Fibroblast of lung (primary cell): ENCODE measurements at regions not wholly inside any gene's neighbourhood (a gene's known extent, or its start where the extent isn't known, plus 50 kb on each side); places are given as distances from the start of the nearest gene placed in this dataset.

Source experiments
- DNase-seq, 2 donors: peaks; one replicate each; pipeline versions ENCODE4 v3.0.0 to v3.0.0-alpha.2; 2010; ENCODE audit warnings: low read depth in 2 of 2
- H2AFZ ChIP-seq: 2 replicates; pipeline ENCODE4 v1.5.1; 2012; ENCODE audit warnings: low read length, control low read depth, inconsistent platforms
- H3K27ac ChIP-seq: 2 replicates; pipeline ENCODE4 v1.5.1; 2011; ENCODE audit warnings: low read length, control low read depth; ENCODE audit not compliant: insufficient read depth
- H3K27me3 ChIP-seq: 2 replicates; pipeline ENCODE4 v1.5.1; 2011; ENCODE audit warnings: mild to moderate bottlenecking, low read length; ENCODE audit not compliant: control insufficient read depth, insufficient read depth
- H3K36me3 ChIP-seq: 2 replicates; pipeline ENCODE4 v1.5.1; 2011; ENCODE audit warnings: low read length; ENCODE audit not compliant: control insufficient read depth, insufficient read depth
- H3K4me1 ChIP-seq: 2 replicates; pipeline ENCODE4 v1.5.1; 2011; ENCODE audit warnings: low read length; ENCODE audit not compliant: control insufficient read depth, insufficient read depth; ENCODE audit errors: extremely low read depth
- H3K4me2 ChIP-seq: 2 replicates; pipeline ENCODE4 v1.5.1; 2011; ENCODE audit warnings: low read length, control low read depth; ENCODE audit not compliant: insufficient read depth; ENCODE audit errors: extremely low read depth
- H3K4me3 ChIP-seq, 4 experiments: fragments of 200-600 bp in 1 of 4; sonication (generic) in 1 of 4; replicated peaks in 1 of 4; 2 replicates each; pipeline ENCODE4 v1.5.1; 2011 to 2016; ENCODE audit warnings: low read length in 4 of 4, low read depth in 3 of 4, mild to moderate bottlenecking in 3 of 4, control low read depth in 2 of 4, inconsistent platforms in 1 of 4, mixed read lengths in 1 of 4; ENCODE audit not compliant: insufficient read depth in 1 of 4; ENCODE audit errors: control extremely low read depth in 1 of 4
- H3K79me2 ChIP-seq: 2 replicates; pipeline ENCODE4 v1.5.1; 2012; ENCODE audit warnings: mild to moderate bottlenecking, low read length, inconsistent platforms; ENCODE audit not compliant: control insufficient read depth, insufficient read depth
- H3K9ac ChIP-seq: 2 replicates; pipeline ENCODE4 v1.5.1; 2011; ENCODE audit warnings: mild to moderate bottlenecking, low read length, control low read depth; ENCODE audit not compliant: insufficient read depth
- H3K9me3 ChIP-seq: 2 replicates; pipeline ENCODE4 v1.5.1; 2012; ENCODE audit warnings: low read depth, low read length; ENCODE audit not compliant: control insufficient read depth, insufficient read depth
- H4K20me1 ChIP-seq: 2 replicates; pipeline ENCODE4 v1.5.1; 2011; ENCODE audit warnings: low read length; ENCODE audit not compliant: control insufficient read depth, insufficient read depth; ENCODE audit errors: extremely low read depth
- CTCF ChIP-seq, 2 donors: IDR thresholded peaks in 1 of 2; conservative IDR thresholded peaks in 1 of 2; 1 replicate in 1 of 2; 2 replicates in 1 of 2; pipeline ENCODE4 v1.5.1; 2011 to 2012; ENCODE audit warnings: low read length in 2 of 2, control low read depth in 1 of 2, inconsistent platforms in 1 of 2, low read depth in 1 of 2, mild to moderate bottlenecking in 1 of 2
- EZH2 ChIP-seq: IDR thresholded peaks from 2 replicates; pipeline ENCODE4 v1.5.1; 2012; ENCODE audit warnings: low read length, control low read depth, mild to moderate bottlenecking; ENCODE audit errors: missing control alignments

GRCh38 chr1:224490549-224491537 is 56.2 kb upstream of the WDR26 start:
- Histone ChIP-seq H3K27me3 (no peaks in the 10 kb centered on the region), H4K20me1 (no peaks in the 10 kb centered on the region), H3K4me2 (no peak overlapping the region), H3K36me3 (no peaks in the 10 kb centered on the region), H2AFZ (no peak overlapping the region), H3K4me1 (peaks cover 2% of the 10 kb centered on the region), H3K9me3 (no peaks in the 10 kb centered on the region), H3K79me2 (no peaks in the 10 kb centered on the region), H3K9ac (no peak overlapping the region), H3K27ac (no peak overlapping the region), H3K4me3 (no peak overlapping the region)
- TF ChIP-seq CTCF (conservative IDR thresholded peaks at IDR 0.05 in 1 of 2, IDR thresholded peaks at IDR 0.05 in 1 of 2; ENCODE audit: low read depth in 1 of 2, low read length in 2 of 2) (no peak), EZH2 (no peak)
- no peak for DNase-seq

- Histone ChIP-seq H3K79me2 (no peaks in the 10 kb centered on the region), H3K4me2 (no peak overlapping the region), H3K9ac (no peak overlapping the region), H3K36me3 (no peaks in the 10 kb centered on the region), H3K4me3 (no peak overlapping the region), H3K9me3 (no peaks in the 10 kb centered on the region), H3K27ac (no peak overlapping the region), H2AFZ (no peak overlapping the region), H3K27me3 (no peaks in the 10 kb centered on the region), H3K4me1 (peaks cover 2% of the 10 kb centered on the region), H4K20me1 (no peaks in the 10 kb centered on the region)
- TF ChIP-seq CTCF (conservative IDR thresholded peaks at IDR 0.05 in 1 of 2, IDR thresholded peaks at IDR 0.05 in 1 of 2; ENCODE audit: low read depth in 1 of 2, low read length in 2 of 2) (no peak), EZH2 (no peak)
- no peak for DNase-seq
Observed at GRCh38 chr1:224492015-224492414, 57.4 kb upstream of the WDR26 start.

- TF ChIP-seq CTCF (conservative IDR thresholded peaks at IDR 0.05 in 1 of 2, IDR thresholded peaks at IDR 0.05 in 1 of 2; ENCODE audit: low read depth in 1 of 2, low read length in 2 of 2) (no peak), EZH2 (no peak)
- Histone ChIP-seq H3K79me2 (no peaks in the 10 kb centered on the region), H3K36me3 (no peaks in the 10 kb centered on the region), H3K4me1 (peaks cover 5% of the 10 kb centered on the region), H2AFZ (no peak overlapping the region), H3K27me3 (no peaks in the 10 kb centered on the region), H3K27ac (no peak overlapping the region), H3K9ac (no peak overlapping the region), H3K4me2 (no peak overlapping the region), H3K9me3 (no peaks in the 10 kb centered on the region), H3K4me3 (no peak overlapping the region), H4K20me1 (no peaks in the 10 kb centered on the region)
- no peak for DNase-seq
Observed at GRCh38 chr1:224492632-224493031, 58.0 kb upstream of the WDR26 start.
